Common myeloid progenitor, CD34-positive (primary cell): ENCODE measurements at regions not wholly inside any gene's neighbourhood (a gene's known extent, or its start where the extent isn't known, plus 50 kb on each side); places are given as distances from the start of the nearest gene placed in this dataset.
"Not testable (repeated sequence)": the region's sequence is repeated elsewhere in the genome, so short reads cannot be mapped to it uniquely, and the experiment has no call there.

Source experiments
- CTCF ChIA-PET: fragments of 350-600 bp; sonication (Branson Sonifier 250); formaldehyde crosslinking; loops from one replicate; lab custom pipeline; 2021; ENCODE audit warnings: antibody characterized with exemption; lab: Charles Lee
- POLR2A ChIA-PET: fragments of 350-600 bp; sonication (Branson Sonifier 250); formaldehyde crosslinking; loops from one replicate; lab custom pipeline; 2021; ENCODE audit warnings: antibody characterized with exemption; lab: Charles Lee
- DNase-seq, 3 donors: peaks; one replicate each; pipeline versions ENCODE4 v3.0.0 to v3.0.0-alpha.2; 2013
- H3K27ac ChIP-seq, 2 experiments: 1 replicate in 1 of 2; 2 replicates in 1 of 2; pipeline ENCODE4 v1.7.0; 2013; ENCODE audit warnings: inconsistent platforms in 2 of 2, low read length in 2 of 2, mild to moderate bottlenecking in 2 of 2, low read depth in 1 of 2, moderate library complexity in 1 of 2; ENCODE audit not compliant: severe bottlenecking in 2 of 2, insufficient read depth in 1 of 2, poor library complexity in 1 of 2
- H3K27me3 ChIP-seq, 5 experiments: replicated peaks in 2 of 5; 1 replicate in 3 of 5; 2 replicates in 2 of 5; pipeline versions ENCODE4 v1.6.1 to v1.7.0; 2013; ENCODE audit warnings: low read length in 4 of 5, mild to moderate bottlenecking in 2 of 5, moderate library complexity in 2 of 5, inconsistent platforms in 1 of 5; ENCODE audit not compliant: insufficient read depth in 5 of 5, control insufficient read depth in 4 of 5
- H3K36me3 ChIP-seq, 4 experiments: 1 replicate in 2 of 4; 2 replicates in 2 of 4; pipeline versions ENCODE4 v1.6.1 to v1.7.0; 2013; ENCODE audit warnings: low read length in 3 of 4, control low read depth in 1 of 4, mild to moderate bottlenecking in 1 of 4; ENCODE audit not compliant: control insufficient read depth in 4 of 4, insufficient read depth in 4 of 4
- H3K4me1 ChIP-seq, 4 experiments: 1 replicate in 3 of 4; 2 replicates in 1 of 4; pipeline versions ENCODE4 v1.6.1 to v1.7.1; 2013; ENCODE audit warnings: low read length in 3 of 4, mild to moderate bottlenecking in 3 of 4, control low read depth in 1 of 4, inconsistent platforms in 1 of 4, moderate library complexity in 1 of 4; ENCODE audit not compliant: control insufficient read depth in 4 of 4, insufficient read depth in 4 of 4; ENCODE audit errors: control extremely low read depth in 1 of 4
- H3K4me3 ChIP-seq, 7 experiments: 1 replicate in 4 of 7; 2 replicates in 3 of 7; pipeline versions ENCODE4 v1.5.1 to v1.7.0; 2013; ENCODE audit warnings: mild to moderate bottlenecking in 7 of 7, low read length in 6 of 7, moderate library complexity in 6 of 7, inconsistent platforms in 2 of 7, low read depth in 2 of 7, control low read depth in 1 of 7; ENCODE audit not compliant: insufficient read depth in 4 of 7, control insufficient read depth in 1 of 7; ENCODE audit errors: extremely low read depth in 1 of 7
- H3K9me3 ChIP-seq, 5 experiments: 1 replicate in 4 of 5; 2 replicates in 1 of 5; pipeline versions ENCODE4 v1.6.1 to v1.7.1; 2013; ENCODE audit warnings: low read length in 4 of 5, mild to moderate bottlenecking in 2 of 5, inconsistent platforms in 1 of 5, low read depth in 1 of 5, moderate library complexity in 1 of 5; ENCODE audit not compliant: control insufficient read depth in 4 of 5, insufficient read depth in 2 of 5; ENCODE audit errors: control extremely low read depth in 1 of 5
- WGBS: methylation state at CpG from one replicate; pipeline ENCODE4 v1.1.5; 2013; ENCODE audit not compliant: insufficient coverage; 5-methylcytosine and 5-hydroxymethylcytosine counted together

GRCh38 chr13:112175162-112176075 is 108.5 kb downstream of the SOX1 start:
- Histone ChIP-seq H3K4me3 (no peak overlapping the region), H3K9me3 (peaks cover 0 to 9% (median 3%) of the 10 kb centered on the region in 5 experiments), H3K27me3 (peaks cover 0 to 11% (median 0%) of the 10 kb centered on the region in 5 experiments), H3K36me3 (no peaks in the 10 kb centered on the region), H3K27ac (no peak overlapping the region), H3K4me1 (no peaks in the 10 kb centered on the region)
- ChIA-PET POLR2A (no interaction called here), CTCF (no interaction called here)
- no peak for DNase-seq
- 95% methylated on average over 22 of the region's 25 CpGs for WGBS

GRCh38 chr13:112176141-112177119 is 109.5 kb downstream of the SOX1 start:
- H3K4me1 ChIP-seq, CTCF ChIA-PET, H3K4me3 ChIP-seq, H3K27ac ChIP-seq, POLR2A ChIA-PET, H3K9me3 ChIP-seq, DNase-seq, H3K36me3 ChIP-seq: not testable (repeated sequence)
- peaks cover 0 to 13% (median 2%) of the 10 kb centered on the region in 5 experiments for H3K27me3 ChIP-seq
- WGBS = 94% methylated on average over 32 of the region's 34 CpGs

GRCh38 chr13:112177450-112178288 is 110.7 kb downstream of the SOX1 start:
- H3K4me3 ChIP-seq = no peak overlapping the region
- CTCF ChIA-PET = no interaction called here
- peaks cover 0 to 9% (median 3%) of the 10 kb centered on the region in 5 experiments for H3K9me3 ChIP-seq
- peaks cover 0 to 15% (median 2%) of the 10 kb centered on the region in 5 experiments for H3K27me3 ChIP-seq
- H3K27ac ChIP-seq = no peak overlapping the region
- POLR2A ChIA-PET = no interaction called here
- WGBS = 95% methylated on average over 5 of the region's 12 CpGs
- H3K36me3 ChIP-seq = no peaks in the 10 kb centered on the region
- DNase-seq = no peak
- H3K4me1 ChIP-seq = no peaks in the 10 kb centered on the region

- peaks cover 0 to 7% (median 0%) of the 10 kb centered on the region in 5 experiments for H3K9me3 ChIP-seq
- no peak for DNase-seq
- peaks cover 0 to 16% (median 2%) of the 10 kb centered on the region in 5 experiments for H3K27me3 ChIP-seq
- H3K27ac ChIP-seq = no peak overlapping the region
- no peaks in the 10 kb centered on the region for H3K4me1 ChIP-seq
- WGBS = 98% methylated on average over 5 of the region's 5 CpGs
- H3K4me3 ChIP-seq = no peak overlapping the region
- CTCF ChIA-PET = no interaction called here
- no peaks in the 10 kb centered on the region for H3K36me3 ChIP-seq
- POLR2A ChIA-PET = no interaction called here
Measured at GRCh38 chr13:112178769-112179168, 111.8 kb downstream of the SOX1 start.

- ChIA-PET POLR2A (no interaction called here), CTCF (no interaction called here)
- Histone ChIP-seq H3K4me3 (no peak overlapping the region), H3K27ac (no peak overlapping the region), H3K36me3 (no peaks in the 10 kb centered on the region), H3K4me1 (no peaks in the 10 kb centered on the region), H3K27me3 (peaks cover 0 to 15% (median 2%) of the 10 kb centered on the region in 5 experiments), H3K9me3 (peaks cover 0 to 5% (median 0%) of the 10 kb centered on the region in 5 experiments)
- DNase-seq = no peak
- WGBS = 100% methylated on average over 4 of the region's 9 CpGs
Measured at GRCh38 chr13:112179421-112179820, 112.5 kb downstream of the SOX1 start.

- ChIA-PET CTCF (no interaction called here), POLR2A (no interaction called here)
- Histone ChIP-seq H3K4me1 (no peaks in the 10 kb centered on the region), H3K4me3 (no peak overlapping the region), H3K36me3 (no peaks in the 10 kb centered on the region), H3K9me3 (no peaks in the 10 kb centered on the region), H3K27me3 (peaks cover 0 to 15% (median 2%) of the 10 kb centered on the region in 5 experiments), H3K27ac (no peak overlapping the region)
- no peak for DNase-seq
- 90% methylated on average over 10 of the region's 12 CpGs for WGBS
Measured at GRCh38 chr13:112179995-112180394, 113.0 kb downstream of the SOX1 start.
